Large intestine (tissue), 3 donors: ENCODE measurements at regions not wholly inside any gene's neighbourhood (a gene's known extent, or its start where the extent isn't known, plus 50 kb on each side); places are given as distances from the start of the nearest gene placed in this dataset.

ENCODE experiments used
- DNase-seq, 2 donors: peaks; one replicate each; pipeline versions ENCODE4 v3.0.0 to v3.0.0-alpha.2; 2013
- H3K27ac ChIP-seq: one replicate; pipeline ENCODE4 v1.5.1; 2013; ENCODE audit warnings: low read length
- H3K27me3 ChIP-seq: 2 replicates; pipeline ENCODE4 v1.6.1; 2013; ENCODE audit warnings: low read length; ENCODE audit not compliant: control insufficient read depth, insufficient read depth
- H3K36me3 ChIP-seq: 2 replicates; pipeline ENCODE4 v1.6.1; 2013; ENCODE audit warnings: low read length; ENCODE audit not compliant: control insufficient read depth, insufficient read depth
- H3K4me1 ChIP-seq: one replicate; pipeline ENCODE4 v1.6.1; 2013; ENCODE audit warnings: low read length; ENCODE audit not compliant: control insufficient read depth, insufficient read depth
- H3K4me3 ChIP-seq: one replicate; pipeline ENCODE4 v1.5.1; 2013; ENCODE audit warnings: low read length
- H3K9me3 ChIP-seq: one replicate; pipeline ENCODE4 v1.6.1; 2013; ENCODE audit warnings: mild to moderate bottlenecking, low read depth, low read length, moderate library complexity; ENCODE audit not compliant: control insufficient read depth
- WGBS: methylation state at CpG from one replicate; pipeline ENCODE4 v1.1.5; 2013; ENCODE audit warnings: low lambda C conversion rate; ENCODE audit not compliant: insufficient coverage; 5-methylcytosine and 5-hydroxymethylcytosine counted together

DNA sequence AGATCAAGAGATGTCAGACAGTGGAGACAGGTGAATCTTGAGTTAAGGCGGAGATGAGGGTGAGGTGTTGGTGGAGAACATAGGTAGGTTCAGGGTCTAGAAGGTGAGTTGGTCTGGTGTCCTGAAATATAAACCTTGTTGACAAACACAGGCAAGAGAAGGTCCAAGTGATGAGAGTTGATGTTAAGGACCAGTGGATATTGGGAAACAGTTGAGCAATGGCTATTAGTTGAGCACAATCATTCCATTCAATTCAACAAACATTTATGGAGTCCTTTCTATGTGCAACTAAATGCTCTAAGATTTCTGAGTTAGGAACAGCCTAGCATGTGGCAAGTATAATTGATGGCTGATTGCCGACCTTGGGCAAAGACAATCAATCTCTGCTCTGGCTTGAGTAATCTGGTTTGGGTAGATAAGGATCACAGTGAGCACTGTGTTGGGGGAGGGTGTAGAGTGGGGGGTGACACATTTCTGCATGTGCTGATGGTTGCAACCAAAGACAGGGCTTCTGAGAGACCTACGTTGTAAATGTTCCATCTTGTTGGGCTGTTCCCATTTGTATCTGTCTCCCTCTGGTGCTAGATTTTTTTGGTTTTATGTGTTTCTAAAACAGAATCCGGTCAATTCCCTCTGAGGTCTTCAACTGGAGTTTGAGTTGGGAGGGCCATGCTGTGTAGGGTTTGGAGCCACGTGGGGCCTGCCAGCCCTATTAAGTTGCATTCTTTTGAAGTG is 201.1 kb downstream of the BAMBI start:
- WGBS: 100% methylated on average over 1 of the region's 5 CpGs
- Histone ChIP-seq H3K27ac (no peak overlapping the region), H3K36me3 (no peaks in the 10 kb centered on the region)

DNA sequence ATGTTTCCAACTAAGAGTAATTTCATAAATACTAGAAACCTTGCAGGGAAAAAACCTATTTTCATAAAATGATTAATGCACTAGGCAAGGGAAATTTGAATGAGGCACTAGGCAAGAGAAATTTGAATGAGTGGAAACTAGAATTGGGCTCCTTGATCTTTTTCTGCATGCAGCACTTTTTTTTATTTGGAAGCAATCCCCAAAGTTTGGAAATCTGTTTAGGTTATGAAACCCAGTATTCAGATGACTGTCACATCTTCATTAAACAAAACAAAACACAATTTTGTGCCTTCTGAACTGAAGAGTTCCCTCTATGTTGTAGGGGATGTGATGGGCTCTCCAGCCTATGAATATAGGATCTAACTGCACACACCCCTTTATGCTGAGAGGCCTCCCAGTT is 201.9 kb downstream of the BAMBI start:
- Histone ChIP-seq H3K27me3 (no peaks in the 10 kb centered on the region), H3K27ac (no peak overlapping the region), H3K9me3 (peaks cover 2% of the 10 kb centered on the region), H3K36me3 (no peaks in the 10 kb centered on the region), H3K4me1 (peaks cover 5% of the 10 kb centered on the region), H3K4me3 (no peak overlapping the region)
- DNase-seq: no peak

More for the DNA sequence above, 201.1 kb downstream of the BAMBI start:
- Histone ChIP-seq H3K4me1 (peaks cover 10% of the 10 kb centered on the region), H3K4me3 (no peak overlapping the region), H3K9me3 (peaks cover 6% of the 10 kb centered on the region), H3K27me3 (no peaks in the 10 kb centered on the region)
- no peak for DNase-seq

DNA sequence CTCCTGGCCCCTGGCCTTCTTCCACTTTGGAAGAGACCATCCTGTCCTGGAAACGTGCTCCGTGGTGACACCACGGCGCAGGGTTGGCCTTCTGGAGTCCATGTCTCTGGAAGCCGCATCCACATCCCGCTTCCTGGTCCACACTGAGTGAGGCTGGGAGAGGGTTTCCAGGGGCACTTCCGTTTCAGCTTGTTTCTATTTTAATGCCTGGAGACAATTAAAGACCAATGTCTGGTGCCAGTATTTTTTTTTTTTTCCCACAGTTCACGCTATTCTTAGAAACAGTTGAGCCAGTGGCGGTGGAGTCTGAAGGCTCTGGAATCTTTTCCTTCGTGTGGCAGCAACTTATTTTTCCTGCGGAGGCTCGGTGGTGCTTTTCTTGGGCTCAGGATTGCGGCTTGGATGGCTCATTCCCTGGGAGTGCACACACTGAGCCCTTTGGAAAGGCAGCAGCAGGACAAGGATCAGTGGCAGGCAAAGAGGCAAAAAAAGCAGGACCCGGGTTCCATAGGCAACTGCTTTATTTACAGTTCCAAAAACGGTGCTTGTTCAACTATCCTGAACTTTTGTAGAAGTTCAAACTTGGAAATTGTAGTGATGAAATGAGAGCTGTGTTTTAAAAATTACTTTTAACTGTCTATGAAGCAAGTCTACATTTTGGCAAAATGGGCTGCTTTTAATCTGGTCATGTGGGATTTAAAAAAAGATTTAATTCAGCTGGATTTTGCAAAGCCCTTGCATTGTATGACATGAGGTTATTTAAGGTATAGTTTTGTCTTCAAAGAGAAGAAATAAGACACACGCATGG is 202.8 kb downstream of the BAMBI start:
- H3K27ac ChIP-seq: no peak overlapping the region
- WGBS: 100% methylated on average over 1 of the region's 16 CpGs
- H3K27me3 ChIP-seq: no peaks in the 10 kb centered on the region
- no peak overlapping the region for H3K4me3 ChIP-seq
- no peaks in the 10 kb centered on the region for H3K36me3 ChIP-seq
- peaks cover 5% of the 10 kb centered on the region for H3K4me1 ChIP-seq
- DNase-seq: no peak
- H3K9me3 ChIP-seq: no peaks in the 10 kb centered on the region

DNA sequence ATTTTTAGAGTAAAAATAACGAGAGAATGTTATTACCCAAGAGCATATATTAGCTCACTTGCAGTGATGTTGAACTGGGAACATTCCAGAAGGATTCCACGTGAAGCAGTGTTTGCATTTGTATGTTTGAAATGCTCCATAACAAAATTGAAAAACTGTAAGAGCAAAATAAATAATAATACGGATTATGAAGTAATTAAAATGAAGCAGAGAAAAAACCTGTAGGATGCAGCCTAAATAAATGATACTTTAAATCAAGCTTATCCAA is 203.3 kb downstream of the BAMBI start:
- Histone ChIP-seq H3K9me3 (no peaks in the 10 kb centered on the region), H3K36me3 (no peaks in the 10 kb centered on the region), H3K4me1 (peaks cover 5% of the 10 kb centered on the region), H3K4me3 (no peak overlapping the region), H3K27me3 (no peaks in the 10 kb centered on the region), H3K27ac (no peak overlapping the region)
- DNase-seq: no peak
- 93% methylated on average over 3 of the region's 3 CpGs for WGBS

DNA sequence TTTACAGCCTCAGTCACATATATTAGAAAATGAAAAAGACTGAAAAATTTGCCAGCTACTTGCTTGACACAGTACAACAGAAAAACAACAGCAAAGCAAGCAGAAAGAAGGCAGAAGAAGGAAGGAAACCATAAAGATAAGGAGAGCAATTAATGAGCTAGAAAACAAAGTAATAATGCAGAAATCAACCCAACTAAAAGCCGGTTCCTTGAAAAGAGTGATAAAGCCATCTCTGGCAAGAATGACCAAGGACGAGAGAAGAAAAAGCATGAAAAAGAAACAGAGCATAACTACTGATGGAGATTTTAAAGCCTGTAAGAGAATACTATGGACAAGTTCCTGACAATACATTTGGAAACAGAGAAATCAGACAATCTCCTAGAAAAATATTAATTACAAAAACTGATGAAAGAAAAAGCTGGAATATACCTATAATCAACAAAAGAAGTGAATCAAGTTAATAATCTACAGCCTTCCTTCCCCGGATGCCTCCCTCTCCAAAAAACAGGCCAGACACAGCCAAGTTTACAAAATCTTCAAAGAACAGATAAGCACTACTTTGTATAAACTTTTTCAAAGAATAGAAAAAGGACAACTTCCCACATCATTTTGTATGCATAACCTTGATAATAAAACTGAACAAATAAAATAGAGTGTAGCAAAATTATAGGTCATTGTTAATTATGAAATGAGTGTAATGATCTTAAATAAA is 204.0 kb downstream of the BAMBI start:
- Histone ChIP-seq H3K27me3 (no peaks in the 10 kb centered on the region), H3K4me3 (no peak overlapping the region), H3K4me1 (peaks cover 5% of the 10 kb centered on the region), H3K9me3 (no peaks in the 10 kb centered on the region), H3K27ac (no peak overlapping the region), H3K36me3 (no peaks in the 10 kb centered on the region)
- peak in 1 of 2 donors; percentile 21 for DNase-seq
- 7% methylated on average over 3 of the region's 3 CpGs for WGBS

DNA sequence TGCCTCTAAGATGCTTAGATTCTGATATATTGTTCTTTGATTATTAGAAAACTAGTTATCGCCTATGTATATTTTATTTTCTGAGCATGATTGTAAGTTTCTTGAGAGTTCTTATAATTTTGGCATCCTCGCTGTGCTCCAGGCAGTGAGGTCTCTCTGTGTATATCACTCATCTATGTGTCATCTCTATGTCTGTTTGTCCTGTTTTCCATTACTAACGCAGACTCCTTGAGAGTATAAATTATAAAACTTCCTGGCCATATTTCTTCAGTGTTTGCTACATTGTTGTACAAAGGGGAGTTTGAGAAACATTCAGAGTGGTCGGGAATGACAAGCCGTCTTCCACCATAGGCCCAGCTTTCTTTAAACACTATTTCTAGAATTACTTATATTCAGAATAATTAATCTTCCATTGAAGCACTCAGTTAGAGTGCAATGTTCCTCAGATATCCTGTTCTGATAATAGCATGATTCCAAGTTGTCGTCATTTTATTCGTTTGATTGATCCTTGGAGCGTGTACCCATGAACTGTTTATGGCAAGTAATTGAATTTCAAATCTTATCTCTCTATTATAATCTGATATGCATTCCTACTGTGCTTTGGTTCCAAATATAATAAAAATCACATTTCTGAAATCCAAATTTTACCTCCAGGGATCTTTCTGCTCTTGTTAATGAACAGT is 206.6 kb downstream of the BAMBI start:
- DNase-seq: no peak
- Histone ChIP-seq H3K9me3 (no peaks in the 10 kb centered on the region), H3K27me3 (no peaks in the 10 kb centered on the region), H3K36me3 (no peaks in the 10 kb centered on the region), H3K4me1 (peaks cover 5% of the 10 kb centered on the region), H3K4me3 (no peak overlapping the region), H3K27ac (peak overlapping the region; percentile 8)
- WGBS: 82% methylated on average over 2 of the region's 8 CpGs

DNA sequence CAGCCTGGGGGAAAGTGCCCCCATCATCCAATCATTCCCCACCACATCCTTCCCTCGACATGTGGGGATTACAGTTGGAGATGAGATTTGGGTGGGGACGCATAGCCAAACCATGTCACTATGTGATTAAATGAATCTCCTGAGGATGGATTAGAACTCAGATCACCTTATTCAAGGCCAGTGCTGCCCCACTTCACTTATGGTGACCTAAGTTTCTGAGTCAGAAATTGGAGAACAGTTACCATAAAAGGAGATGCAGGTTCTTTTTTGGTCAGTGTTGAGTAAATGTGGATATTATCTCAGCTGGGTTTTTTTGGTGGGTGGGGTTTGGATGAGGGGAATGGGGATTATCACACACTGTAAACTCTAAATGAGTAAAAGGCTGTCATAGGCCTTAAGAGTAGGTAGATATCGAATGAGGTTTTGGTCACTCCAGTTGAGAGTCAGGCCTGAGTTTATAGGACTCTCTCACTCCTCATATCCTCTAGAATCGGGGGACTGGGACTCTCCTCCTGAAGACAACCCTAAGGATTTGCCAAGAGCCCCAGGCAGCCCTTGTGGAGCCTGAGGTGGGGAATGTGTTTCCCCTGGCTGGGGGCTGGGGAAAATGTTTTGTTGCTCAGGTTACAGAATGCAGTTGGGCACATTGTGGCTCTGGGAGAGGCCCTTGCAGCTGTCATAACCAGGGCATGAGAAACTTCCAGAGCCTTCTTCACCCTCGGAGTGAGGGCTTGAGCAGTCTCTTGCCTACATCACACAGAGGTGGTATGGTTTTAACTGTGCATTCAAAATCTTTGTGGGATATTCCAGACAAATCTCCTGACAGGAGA is 213.0 kb downstream of the BAMBI start:
- no peak overlapping the region for H3K4me3 ChIP-seq
- no peak overlapping the region for H3K27ac ChIP-seq
- DNase-seq: no peak
- H3K27me3 ChIP-seq: no peaks in the 10 kb centered on the region
- no peaks in the 10 kb centered on the region for H3K9me3 ChIP-seq
- no peaks in the 10 kb centered on the region for H3K4me1 ChIP-seq
- no peaks in the 10 kb centered on the region for H3K36me3 ChIP-seq
- no CpG with 5 or more reads among the region's 5 CpGs for WGBS

DNA sequence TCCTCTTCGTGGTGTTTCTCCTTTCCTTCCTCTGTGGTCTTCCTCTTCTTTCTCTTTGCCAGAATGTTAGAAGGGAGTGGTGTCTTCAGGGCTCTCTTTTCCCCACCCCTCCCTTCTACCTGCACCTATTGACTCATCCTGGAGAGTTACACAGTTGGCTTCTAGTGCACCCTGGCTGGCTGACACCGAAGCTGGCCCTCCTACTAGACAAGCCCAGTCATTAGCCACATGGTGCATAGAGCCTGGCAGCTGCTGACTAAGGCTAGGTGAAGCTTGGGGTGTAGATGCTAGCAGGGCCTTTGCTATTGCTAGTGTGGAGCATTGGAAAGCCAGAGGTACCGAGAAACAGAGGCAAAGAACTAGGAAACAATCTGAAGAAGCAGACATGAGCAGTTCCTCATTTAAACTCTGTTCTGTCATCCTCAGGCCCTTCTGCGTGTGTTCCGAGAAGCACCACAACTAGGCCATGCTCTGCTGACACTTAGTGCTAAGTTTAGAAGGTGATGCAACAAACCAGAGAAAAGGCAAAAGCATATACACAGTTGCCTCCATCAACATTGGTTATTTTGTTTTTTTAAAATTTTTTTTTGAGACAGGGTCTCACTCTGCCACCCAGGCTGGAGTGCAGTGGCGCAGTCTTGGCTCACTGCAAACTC is 213.9 kb downstream of the BAMBI start:
- Histone ChIP-seq H3K27ac (no peak overlapping the region), H3K4me1 (no peaks in the 10 kb centered on the region), H3K36me3 (no peaks in the 10 kb centered on the region), H3K27me3 (no peaks in the 10 kb centered on the region), H3K4me3 (no peak overlapping the region), H3K9me3 (no peaks in the 10 kb centered on the region)
- WGBS: 100% methylated on average over 1 of the region's 6 CpGs
- DNase-seq: no peak

DNA sequence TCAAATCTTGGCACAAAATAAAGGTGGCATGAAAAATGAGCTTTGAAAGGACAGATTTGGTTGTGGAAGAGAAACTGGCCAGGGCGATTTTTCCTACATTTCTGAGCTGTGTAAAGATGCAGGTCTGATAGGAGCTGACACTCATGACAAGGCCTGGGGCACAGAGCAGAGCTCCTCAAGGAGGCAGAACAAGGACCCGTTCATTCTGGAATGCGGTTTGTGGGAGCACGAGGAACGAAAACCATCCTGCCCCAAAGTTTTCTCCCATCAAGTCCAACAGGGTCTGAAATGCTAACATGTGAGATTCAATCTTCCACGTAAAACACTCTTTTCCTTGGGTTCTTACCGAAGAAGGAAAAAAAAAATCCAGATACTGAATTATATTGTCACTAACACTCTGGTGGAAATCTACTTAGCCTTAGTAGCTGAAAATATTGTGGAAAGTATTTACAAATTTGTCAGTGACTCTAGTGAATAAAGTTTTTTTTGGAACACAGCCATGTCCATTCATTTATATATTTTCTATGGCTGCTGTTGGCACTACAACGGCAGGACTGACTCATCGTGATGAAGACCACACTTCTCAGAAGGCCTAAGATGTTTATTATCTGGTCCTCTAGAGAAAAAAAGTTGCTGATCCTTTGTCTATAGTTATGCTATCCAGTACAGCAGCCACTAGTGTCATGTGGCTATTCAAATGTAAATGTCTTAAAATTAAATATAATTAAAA is 215.7 kb downstream of the BAMBI start:
- WGBS: 83% methylated on average over 3 of the region's 9 CpGs
- DNase-seq: no peak
- no peaks in the 10 kb centered on the region for H3K4me1 ChIP-seq

More for the DNA sequence above, 215.7 kb downstream of the BAMBI start:
- H3K9me3 ChIP-seq: no peaks in the 10 kb centered on the region
- no peak overlapping the region for H3K4me3 ChIP-seq
- no peaks in the 10 kb centered on the region for H3K36me3 ChIP-seq
- no peaks in the 10 kb centered on the region for H3K27me3 ChIP-seq
- no peak overlapping the region for H3K27ac ChIP-seq
